Pancreas (tissue), 10 donors: ENCODE measurements at regions not wholly inside any gene's neighbourhood (a gene's known extent, or its start where the extent isn't known, plus 50 kb on each side); places are given as distances from the start of the nearest gene placed in this dataset.

Source experiments
- ATAC-seq, 4 donors: fragments of 200-7000 bp; cut with Tn5 transposase; one replicate each; pipeline versions ENCODE4 v1.8.0 to v1.9.1; 2020; ENCODE audit warnings: mild to moderate bottlenecking in 4 of 4, moderate library complexity in 4 of 4
- DNase-seq, 6 donors: peaks; one replicate each; pipeline ENCODE4 v3.0.0-alpha.2; 2020
- FAIRE-seq: peaks from 2 replicates; lab custom pipeline; 2012; peaks lifted over from hg19 to GRCh38; lab: Jason Lieb, UNC
- H3K27ac ChIP-seq, 4 donors: fragments of 200-600 bp; sonication (generic); 1 replicate in 3 of 4; 2 replicates in 1 of 4; pipeline versions ENCODE4 v1.5.0 to v1.8.0; 2020
- H3K27me3 ChIP-seq, 4 donors: fragments of 200-600 bp; one replicate each; pipeline ENCODE4 v1.8.0; 2021
- H3K36me3 ChIP-seq, 3 donors: fragments of 200-600 bp; sonication (generic) in 1 of 3; one replicate each; pipeline versions ENCODE4 v1.5.0 to v1.8.0; 2020 to 2021
- H3K4me1 ChIP-seq, 3 donors: fragments of 200-600 bp; one replicate each; pipeline ENCODE4 v1.8.0; 2021
- H3K4me3 ChIP-seq, 4 donors: fragments of 200-600 bp; sonication (generic) in 2 of 4; one replicate each; pipeline versions ENCODE4 v1.5.0 to v1.8.0; 2020 to 2021
- H3K9me3 ChIP-seq, 4 donors: fragments of 200-600 bp; one replicate each; pipeline ENCODE4 v1.8.0; 2021
- WGBS, 2 donors: extraction: QIAGEN DNeasy Blood & Tissue Kit; methylation state at CpG; one replicate each; pipeline ENCODE4 v1.1.7; 2013; 5-methylcytosine and 5-hydroxymethylcytosine counted together
- intact Hi-C, 3 donors: fragments of 100-400 bp; cut with DNase I; formaldehyde crosslinking; loops; one replicate each; pipeline versions ENCODE4 v1.11.1 to v1.14.2; 2022
- TF ChIP-seq, protein P1 (sequence below), 4 donors: fragments of 200-600 bp; sonication (generic) in 3 of 4; IDR thresholded peaks; one replicate each; pipeline versions ENCODE4 v1.5.0 to v1.8.0; 2021; ENCODE audit warnings: antibody characterized with exemption in 4 of 4
- donor health status: healthy with polysubstance abuse.
- donor health status: DM: no; HTN: no; CAD: no; lungs with moderate emphysema.
- donor health status: DM: no; HTN: no; CAD: no.
- donor health status: control.
- donor health status: control.
- donor health status: Bipolar disorder and iron deficiency.
- donor health status: DM: yes; HTN: yes; CAD: no.
- donor health status: DM: no; HTN: no; CAD: no.
- donor health status: DM: no; HTN: no; CAD: no.
- donor health status: DM: yes; HTN: yes; CAD: no.

DNA sequence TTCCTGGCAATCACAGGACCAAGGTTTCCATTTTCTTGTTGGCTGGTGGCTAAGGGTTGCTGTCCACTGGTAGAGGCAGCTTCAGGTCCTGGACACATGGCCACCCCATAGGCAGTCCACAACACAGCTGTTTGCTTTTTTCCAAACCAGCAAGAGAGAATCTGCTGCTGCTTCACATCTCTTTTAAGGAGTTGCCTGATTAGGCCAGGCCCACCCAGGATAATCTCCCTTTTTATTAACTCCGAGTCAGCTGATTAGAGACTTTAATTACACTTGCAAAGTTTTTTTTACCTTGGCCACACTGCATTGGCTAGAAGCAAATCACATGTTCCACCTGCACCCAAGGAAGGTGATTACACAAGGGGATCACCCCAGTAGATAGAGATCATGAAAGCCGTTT is 106.6 kb upstream of the IRX6 start:
- H3K4me1 ChIP-seq: no peaks in the 10 kb centered on the region
- intact Hi-C loops: no loop called here
- H3K27ac ChIP-seq: no peak overlapping the region
- no peak overlapping the region for H3K4me3 ChIP-seq
- H3K36me3 ChIP-seq: no peaks in the 10 kb centered on the region
- no peak for DNase-seq
- 45 to 78% methylated on average over 2 of the region's 2 CpGs for WGBS, 2 donors
- no peaks in the 10 kb centered on the region for H3K9me3 ChIP-seq
- no peaks in the 10 kb centered on the region for H3K27me3 ChIP-seq
- FAIRE-seq: no peak
- TF ChIP-seq, protein P1, sequence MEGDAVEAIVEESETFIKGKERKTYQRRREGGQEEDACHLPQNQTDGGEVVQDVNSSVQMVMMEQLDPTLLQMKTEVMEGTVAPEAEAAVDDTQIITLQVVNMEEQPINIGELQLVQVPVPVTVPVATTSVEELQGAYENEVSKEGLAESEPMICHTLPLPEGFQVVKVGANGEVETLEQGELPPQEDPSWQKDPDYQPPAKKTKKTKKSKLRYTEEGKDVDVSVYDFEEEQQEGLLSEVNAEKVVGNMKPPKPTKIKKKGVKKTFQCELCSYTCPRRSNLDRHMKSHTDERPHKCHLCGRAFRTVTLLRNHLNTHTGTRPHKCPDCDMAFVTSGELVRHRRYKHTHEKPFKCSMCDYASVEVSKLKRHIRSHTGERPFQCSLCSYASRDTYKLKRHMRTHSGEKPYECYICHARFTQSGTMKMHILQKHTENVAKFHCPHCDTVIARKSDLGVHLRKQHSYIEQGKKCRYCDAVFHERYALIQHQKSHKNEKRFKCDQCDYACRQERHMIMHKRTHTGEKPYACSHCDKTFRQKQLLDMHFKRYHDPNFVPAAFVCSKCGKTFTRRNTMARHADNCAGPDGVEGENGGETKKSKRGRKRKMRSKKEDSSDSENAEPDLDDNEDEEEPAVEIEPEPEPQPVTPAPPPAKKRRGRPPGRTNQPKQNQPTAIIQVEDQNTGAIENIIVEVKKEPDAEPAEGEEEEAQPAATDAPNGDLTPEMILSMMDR (IDR thresholded peaks at IDR 0.05): no peak
- ATAC-seq: no peak

DNA sequence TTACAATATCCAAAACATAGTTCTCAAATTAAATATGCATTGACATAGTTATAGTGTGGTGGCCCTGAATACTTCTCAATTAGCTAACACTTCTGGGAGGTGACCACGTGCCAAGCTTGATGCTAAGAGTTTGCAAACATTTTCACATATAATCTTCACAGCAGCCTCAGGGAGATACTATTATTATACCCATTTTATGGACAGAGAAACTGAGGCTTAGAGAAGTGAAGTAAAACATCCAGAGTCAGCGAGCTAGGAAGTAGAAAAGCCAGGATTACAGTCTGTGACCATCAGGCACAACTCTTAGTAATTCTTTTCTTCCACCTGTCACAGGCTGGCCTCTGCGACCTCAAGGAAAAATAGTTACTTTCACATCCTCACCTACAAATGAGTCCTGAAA is 102.2 kb upstream of the IRX6 start:
- TF ChIP-seq, protein P1 (IDR thresholded peaks at IDR 0.05): no peak
- no peak for FAIRE-seq
- no peaks in the 10 kb centered on the region for H3K9me3 ChIP-seq
- 55 to 70% methylated on average over 3 of the region's 3 CpGs for WGBS, 2 donors
- H3K4me1 ChIP-seq: no peaks in the 10 kb centered on the region
- no peak overlapping the region for H3K27ac ChIP-seq
- ATAC-seq: no peak
- no peaks in the 10 kb centered on the region for H3K27me3 ChIP-seq
- no peak overlapping the region for H3K4me3 ChIP-seq
- no peaks in the 10 kb centered on the region for H3K36me3 ChIP-seq
- intact Hi-C loops: no loop called here
- no peak for DNase-seq

DNA sequence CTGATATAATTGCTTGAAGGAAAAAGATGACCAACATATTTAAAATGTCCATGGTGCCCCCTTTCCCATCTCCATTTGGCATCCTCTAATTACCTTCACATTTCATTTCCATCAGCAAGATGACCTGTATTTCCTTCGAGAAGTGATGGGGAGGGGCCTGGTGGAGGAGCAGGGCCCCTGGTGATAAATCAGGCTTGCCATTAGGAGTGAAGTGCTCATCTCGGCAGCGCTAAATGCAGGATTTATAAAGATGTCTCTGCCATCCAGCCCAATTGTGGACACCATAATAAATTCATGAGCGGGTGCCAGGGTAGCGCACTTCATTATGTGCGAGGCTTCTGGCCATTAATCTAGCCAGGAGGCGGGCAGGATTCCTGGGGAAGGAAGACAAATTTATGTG is 101.5 kb upstream of the IRX6 start:
- WGBS, 2 donors: 54 to 60% methylated on average over 7 of the region's 7 CpGs
- intact Hi-C loops: no loop called here
- TF ChIP-seq, protein P1 (IDR thresholded peaks at IDR 0.05): no peak
- Histone ChIP-seq H3K4me3 (no peak overlapping the region), H3K9me3 (no peaks in the 10 kb centered on the region), H3K27ac (no peak overlapping the region), H3K4me1 (no peaks in the 10 kb centered on the region), H3K36me3 (no peaks in the 10 kb centered on the region), H3K27me3 (no peaks in the 10 kb centered on the region)
- ATAC-seq (no peak), DNase-seq (no peak), FAIRE-seq (no peak)

DNA sequence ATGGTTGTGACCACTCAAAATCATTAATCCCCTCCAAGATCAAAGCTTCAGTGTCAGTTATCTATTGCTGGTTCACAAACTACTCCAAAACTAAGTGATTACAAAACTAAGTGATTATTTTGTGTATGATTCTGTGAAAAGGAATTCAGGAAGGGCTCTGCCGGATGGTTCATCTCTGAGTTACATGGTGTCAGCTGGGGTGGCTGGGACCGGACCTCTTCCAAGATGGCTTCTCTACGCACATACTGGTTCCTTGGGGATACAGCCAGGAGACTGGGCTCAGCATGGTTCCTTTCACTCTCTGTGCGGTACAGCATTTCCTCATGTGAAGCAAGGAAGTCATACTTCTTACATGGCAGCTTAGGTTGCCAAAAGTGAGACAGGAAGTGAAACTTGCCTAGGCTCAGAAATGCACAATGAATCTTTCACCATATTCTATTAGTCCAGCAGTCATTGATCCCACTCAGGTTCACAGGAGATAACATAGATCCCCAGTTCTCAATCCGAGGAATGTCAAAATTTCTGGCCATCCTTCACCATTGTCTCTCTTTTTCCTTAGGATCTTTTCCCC is 97.9 kb upstream of the IRX6 start:
- ATAC-seq: no peak

DNA sequence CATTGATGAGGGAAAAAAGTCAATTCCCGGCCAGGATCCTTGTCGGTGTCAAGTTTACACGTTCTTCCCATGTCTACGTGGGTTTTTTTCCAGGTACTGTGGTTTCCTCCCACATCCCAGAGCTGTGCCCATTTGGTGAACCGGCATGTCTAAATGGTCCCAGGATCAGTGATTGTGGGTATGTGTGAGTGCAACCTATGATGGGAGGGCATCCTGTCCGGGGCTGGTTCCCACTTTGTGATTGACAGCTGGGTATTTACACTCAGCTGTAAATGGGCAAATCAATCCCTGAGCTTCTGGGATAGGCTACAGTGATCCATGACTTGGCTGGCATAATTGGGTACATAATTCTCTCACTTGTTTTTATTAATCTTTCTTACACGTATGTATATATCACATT is 91.2 kb upstream of the IRX6 start:
- Histone ChIP-seq H3K27ac (no peak overlapping the region), H3K36me3 (no peaks in the 10 kb centered on the region), H3K4me3 (no peak overlapping the region), H3K9me3 (no peaks in the 10 kb centered on the region), H3K4me1 (no peaks in the 10 kb centered on the region), H3K27me3 (no peaks in the 10 kb centered on the region)
- ATAC-seq (no peak), DNase-seq (no peak), FAIRE-seq (no peak)
- 63 to 79% methylated on average over 7 of the region's 7 CpGs for WGBS, 2 donors
- TF ChIP-seq, protein P1 (IDR thresholded peaks at IDR 0.05): no peak
- intact Hi-C loops: no loop called here

More for the DNA sequence above, 97.9 kb upstream of the IRX6 start:
- Histone ChIP-seq H3K4me1 (no peaks in the 10 kb centered on the region), H3K27me3 (no peaks in the 10 kb centered on the region), H3K4me3 (no peak overlapping the region), H3K27ac (no peak overlapping the region), H3K9me3 (no peaks in the 10 kb centered on the region), H3K36me3 (no peaks in the 10 kb centered on the region)
- FAIRE-seq (no peak), DNase-seq (no peak)
- TF ChIP-seq, protein P1 (IDR thresholded peaks at IDR 0.05): no peak
- WGBS, 2 donors: 66 to 68% methylated on average over 5 of the region's 5 CpGs
- intact Hi-C loops: no loop called here
